Activated CD8-positive, alpha-beta memory T cell treated with anti-CD3 and anti-CD28 coated beads, Interleukin-2, amount 50 U/mL, for 48 hours (primary cell): ENCODE measurements at regions not wholly inside any gene's neighbourhood (a gene's known extent, or its start where the extent isn't known, plus 50 kb on each side); places are given as distances from the start of the nearest gene placed in this dataset.

ENCODE experiments used
- DNase-seq: peaks from one replicate; pipeline ENCODE4 v3.0.0-alpha.2; 2020

DNA sequence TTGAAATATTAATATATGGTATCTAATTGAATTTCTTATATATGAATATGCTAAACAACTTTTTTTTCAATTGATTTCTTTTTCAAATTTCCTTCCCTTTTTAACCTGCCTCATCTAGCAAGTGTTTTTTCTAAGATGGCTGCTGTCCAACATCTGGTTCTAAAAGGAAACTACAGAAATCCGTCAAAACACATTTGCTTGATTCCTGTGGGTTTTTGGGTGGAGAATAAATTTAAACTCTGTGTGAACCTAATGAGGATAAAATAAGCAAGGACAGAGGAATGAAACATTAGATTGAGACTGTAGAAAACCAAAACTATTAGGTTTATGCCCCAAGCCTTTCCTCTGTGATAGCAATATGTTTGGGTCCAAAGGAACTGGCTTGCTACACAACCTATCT, 75.5 kb upstream of the STARD3NL start:
- no peak for DNase-seq

DNA sequence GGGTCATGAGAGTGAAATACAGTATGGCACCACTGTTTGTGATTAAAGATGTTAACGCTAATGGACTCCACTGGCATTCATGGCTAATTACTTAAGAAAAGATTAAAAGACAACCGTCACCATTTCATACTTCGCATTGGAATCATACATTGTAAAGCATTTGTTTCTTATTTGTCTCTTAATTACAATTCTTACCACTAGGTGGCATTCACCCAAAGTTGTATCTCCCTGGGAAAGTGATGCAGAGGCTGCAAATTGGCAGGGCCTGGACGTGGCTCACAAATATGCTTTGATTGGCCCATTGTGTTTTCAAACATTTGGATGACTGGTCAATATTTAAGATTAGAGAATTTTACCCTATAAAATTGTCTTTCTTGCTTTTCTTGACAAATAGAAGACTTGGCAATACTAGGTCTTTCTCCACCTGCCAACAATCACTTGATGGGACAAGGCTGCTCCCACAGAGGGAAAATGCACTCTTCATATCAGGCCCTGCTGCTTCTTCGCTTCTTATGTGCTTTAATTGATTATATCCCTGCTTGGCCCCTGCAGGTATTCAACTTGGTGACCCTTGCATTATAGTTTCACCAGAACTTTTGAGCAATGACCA, 72.1 kb upstream of the STARD3NL start:
- DNase-seq = no peak

DNA sequence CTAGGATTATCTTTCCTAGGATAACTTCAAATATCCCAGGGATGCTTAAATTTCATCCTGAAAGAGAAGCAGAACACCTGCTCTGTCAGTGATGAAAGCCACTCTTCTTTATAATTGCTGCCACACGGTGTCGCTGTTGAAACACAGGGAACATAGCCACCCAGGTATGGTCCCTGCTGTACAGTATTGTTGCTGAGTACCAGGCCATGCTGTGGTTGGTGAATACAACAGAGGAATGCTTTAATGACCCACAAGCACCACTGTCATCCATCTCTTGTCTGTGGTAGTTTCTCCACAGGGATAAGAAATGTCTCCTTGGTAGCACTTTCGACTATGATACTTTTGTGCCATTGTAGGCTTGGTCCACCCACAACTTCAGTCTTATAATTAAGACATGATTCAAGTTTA, 70.6 kb upstream of the STARD3NL start:
- peak; percentile 81 for DNase-seq

DNA sequence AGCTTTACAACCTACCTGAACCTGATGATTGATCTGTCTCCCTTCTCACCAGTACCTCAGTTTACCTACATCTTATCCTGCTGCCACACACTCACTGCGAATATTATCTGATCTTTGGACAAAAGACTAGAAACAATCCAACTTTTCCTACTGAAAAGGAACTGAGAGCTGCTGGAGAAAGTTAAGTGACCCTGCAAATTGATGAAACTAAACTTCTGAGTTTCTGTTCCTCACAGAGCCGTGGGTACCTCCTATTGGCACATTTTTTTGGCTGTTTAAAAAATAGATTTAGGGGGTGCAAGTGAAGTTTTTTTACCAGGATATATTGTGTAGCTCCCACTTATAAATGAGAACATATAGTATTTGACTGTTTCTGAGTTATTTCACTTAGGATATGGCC, 66.0 kb upstream of the STARD3NL start:
- DNase-seq = no peak

DNA sequence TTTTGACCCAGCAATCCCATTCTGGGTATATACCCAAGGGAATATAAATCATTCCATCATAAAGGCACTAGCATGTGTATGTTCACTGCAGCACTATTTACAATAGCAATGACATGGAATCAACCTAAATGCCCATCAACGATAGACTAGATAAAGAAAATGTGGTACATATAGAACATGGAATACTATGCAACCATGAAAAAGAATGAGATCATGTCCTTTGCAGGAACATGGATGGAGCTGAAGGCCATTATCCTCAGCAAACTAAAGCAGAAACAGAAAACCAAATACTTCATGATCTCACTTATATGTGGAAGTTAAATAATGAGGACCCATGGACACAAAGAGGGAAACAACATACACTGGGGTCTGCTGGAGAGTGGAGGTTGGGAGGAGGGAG, 58.0 kb upstream of the STARD3NL start:
- no peak for DNase-seq

DNA sequence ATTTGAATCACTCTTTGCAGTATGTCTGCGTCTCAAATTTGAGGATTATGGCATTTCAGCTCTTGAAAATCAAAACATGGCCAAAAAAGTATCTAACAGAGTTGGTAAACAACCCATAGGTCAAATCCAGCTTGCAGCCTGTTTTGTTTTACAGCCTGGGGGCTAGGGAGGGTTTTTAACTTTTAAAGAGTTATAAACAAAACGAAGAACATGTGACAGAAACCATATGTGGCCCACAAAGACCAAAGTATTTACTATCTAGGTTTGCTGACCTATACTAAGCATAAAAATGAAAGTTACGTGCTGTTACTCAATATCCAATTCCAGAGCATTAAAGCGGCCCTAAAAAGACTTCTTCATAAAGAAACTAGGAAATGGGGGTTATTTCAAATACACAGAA, 55.5 kb upstream of the STARD3NL start:
- DNase-seq = no peak

DNA sequence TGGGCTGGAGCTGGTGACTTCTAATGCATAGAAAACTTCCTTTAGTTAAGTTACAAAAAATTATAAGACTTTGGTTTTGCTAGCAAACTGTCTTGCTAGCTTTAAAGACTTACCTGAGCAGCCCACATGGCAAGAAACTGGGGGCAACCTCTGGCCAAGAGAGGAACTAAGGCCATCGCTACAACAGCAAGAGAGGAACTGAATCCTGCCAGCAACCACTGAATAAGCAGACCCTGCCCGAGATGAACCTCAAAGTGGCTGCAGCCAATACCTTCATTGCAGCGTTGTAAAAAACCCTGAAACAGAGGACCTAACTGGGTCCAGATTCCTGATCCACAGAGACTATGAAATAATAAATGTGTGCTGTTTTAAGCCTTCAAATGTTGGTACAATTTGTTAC, 54.6 kb upstream of the STARD3NL start:
- no peak for DNase-seq

DNA sequence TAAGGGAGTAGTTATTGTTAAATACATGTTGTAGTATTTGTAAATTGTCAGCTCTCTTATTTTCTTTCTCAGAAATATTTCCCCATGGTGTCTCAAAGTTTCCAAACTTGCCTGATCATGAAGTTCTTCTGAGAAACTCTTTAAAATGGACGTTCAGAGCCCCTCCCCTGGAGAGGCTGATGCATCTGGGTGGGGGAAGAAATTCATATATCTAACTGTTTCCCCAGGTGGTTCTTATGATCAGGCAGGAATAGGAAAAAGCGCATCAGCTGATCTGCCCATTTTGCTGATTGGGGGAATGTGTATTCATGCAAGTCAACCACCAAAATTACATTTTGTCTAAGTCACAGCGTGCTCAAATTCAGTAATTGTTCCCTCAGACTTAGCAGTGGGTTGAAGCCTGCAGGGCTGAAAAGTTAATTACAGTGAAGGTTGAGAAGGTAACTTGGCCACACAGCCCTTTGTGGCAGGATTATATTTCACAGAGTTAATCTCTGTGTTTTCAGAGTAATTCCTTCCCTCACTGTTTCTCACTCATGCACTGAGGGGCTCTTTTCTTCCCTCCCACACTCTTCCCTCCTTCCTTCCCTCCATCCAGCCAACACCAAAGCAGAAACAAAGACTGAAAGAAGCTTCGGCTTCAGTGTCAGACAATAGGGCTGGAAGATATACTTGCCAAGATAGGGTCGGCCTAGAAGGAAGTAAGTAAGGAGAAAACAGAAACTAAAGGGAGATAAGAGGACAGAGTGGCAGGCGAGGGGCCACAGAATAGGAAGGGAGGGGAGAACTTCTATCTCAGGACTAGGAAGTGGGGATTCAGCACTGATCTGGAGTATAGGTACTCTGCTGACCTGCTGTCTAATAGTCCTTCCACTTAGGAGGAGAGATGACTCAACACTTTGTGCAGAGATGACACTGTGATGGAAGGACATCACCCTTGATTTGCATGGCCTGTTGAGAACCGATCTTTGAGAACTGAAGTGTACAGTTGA, 50.5 kb upstream of the STARD3NL start:
- no peak for DNase-seq
